SK-N-SH (cell line): ENCODE measurements at regions not wholly inside any gene's neighbourhood (a gene's known extent, or its start where the extent isn't known, plus 50 kb on each side); places are given as distances from the start of the nearest gene placed in this dataset.

Experiments
- CTCF ChIA-PET: fragments of 300-600, 350-600 bp; formaldehyde crosslinking; extraction: SDS; loops from one replicate; lab custom pipeline; 2021; lab: Yijun Ruan, JAX
- POLR2A ChIA-PET: fragments of 350-600 bp; sonication (Branson Sonifier 250); formaldehyde crosslinking; extraction: SDS; loops from one replicate; lab custom pipeline; 2020; ENCODE audit warnings: antibody characterized with exemption, inconsistent platforms; lab: Yijun Ruan, JAX
- DNase-seq: peaks from one replicate; pipeline ENCODE4 v3.0.0; 2012
- H2AFZ ChIP-seq: fragments of 200-600 bp; sonication (generic); 2 replicates; pipeline ENCODE4 v1.8.1; 2016; ENCODE audit warnings: antibody characterized with exemption, mild to moderate bottlenecking, low read depth
- H3F3A ChIP-seq: fragments of 200-600 bp; sonication (generic); replicated peaks from 2 replicates; pipeline ENCODE3; 2016; ENCODE audit warnings: antibody characterized with exemption, mild to moderate bottlenecking; ENCODE audit not compliant: insufficient read depth
- H3K27ac ChIP-seq, 2 experiments: fragments of 200-500 bp in 1 of 2; fragments of 200-600 bp in 1 of 2; sonication (Bioruptor generic) in 1 of 2; sonication (generic), shearing (Covaris generic) in 1 of 2; 2 replicates each; pipeline versions ENCODE4 v1.5.1 to v1.6.1; 2014 to 2016; ENCODE audit warnings: low read depth in 2 of 2, inconsistent platforms in 1 of 2, low read length in 1 of 2, mild to moderate bottlenecking in 1 of 2, mixed read lengths in 1 of 2
- H3K27me3 ChIP-seq: fragments of 200-600 bp; sonication (generic), shearing (Covaris generic); 2 replicates; pipeline ENCODE4 v1.6.1; 2016; ENCODE audit warnings: mixed run types; ENCODE audit not compliant: insufficient read depth
- H3K36me3 ChIP-seq, 2 experiments: fragments of 200-500 bp in 1 of 2; fragments of 200-600 bp in 1 of 2; sonication (Bioruptor generic) in 1 of 2; sonication (generic) in 1 of 2; replicated peaks in 1 of 2; 2 replicates each; pipeline versions ENCODE3 to v1.5.1; 2014 to 2016; ENCODE audit warnings: low read length in 1 of 2, mild to moderate bottlenecking in 1 of 2; ENCODE audit not compliant: insufficient read depth in 2 of 2, control insufficient read depth in 1 of 2
- H3K4me1 ChIP-seq, 2 experiments: fragments of 200-500 bp in 1 of 2; fragments of 200-600 bp in 1 of 2; sonication (Bioruptor generic) in 1 of 2; sonication (generic), shearing (Covaris generic) in 1 of 2; 2 replicates each; pipeline versions ENCODE4 v1.5.1 to v1.6.1; 2014 to 2016; ENCODE audit warnings: low read depth in 1 of 2, low read length in 1 of 2, mixed run types in 1 of 2; ENCODE audit not compliant: insufficient read depth in 2 of 2, control insufficient read depth in 1 of 2
- H3K4me2 ChIP-seq: fragments of 200-600 bp; sonication (generic), shearing (Covaris generic); 2 replicates; pipeline ENCODE4 v1.6.1; 2017; ENCODE audit warnings: mixed run types
- H3K4me3 ChIP-seq, 2 experiments: fragments of 200-500 bp in 1 of 2; fragments of 200-600 bp in 1 of 2; sonication (Bioruptor generic) in 1 of 2; sonication (generic), shearing (Covaris generic) in 1 of 2; 2 replicates each; pipeline versions ENCODE4 v1.5.1 to v1.8.1; 2014 to 2016; ENCODE audit warnings: low read depth in 2 of 2, inconsistent platforms in 1 of 2, low read length in 1 of 2, mild to moderate bottlenecking in 1 of 2, mixed read lengths in 1 of 2, moderate library complexity in 1 of 2
- H3K79me2 ChIP-seq: fragments of 200-600 bp; sonication (generic); 2 replicates; pipeline ENCODE4 v1.8.1; 2017; ENCODE audit warnings: mild to moderate bottlenecking; ENCODE audit not compliant: insufficient read depth
- H3K9ac ChIP-seq: fragments of 200-600 bp; sonication (generic); 2 replicates; pipeline ENCODE4 v1.6.1; 2017; ENCODE audit warnings: mixed run types
- H3K9me2 ChIP-seq: fragments of 200-600 bp; sonication (generic); 2 replicates; pipeline ENCODE4 v1.6.1; 2017; ENCODE audit warnings: mixed run types
- H3K9me3 ChIP-seq: fragments of 200-600 bp; sonication (generic); 2 replicates; pipeline ENCODE4 v1.6.1; 2017; ENCODE audit warnings: mixed run types, mild to moderate bottlenecking, moderate library complexity
- H4K20me1 ChIP-seq: fragments of 200-600 bp; sonication (generic); 2 replicates; pipeline ENCODE4 v1.6.1; 2017; ENCODE audit warnings: mild to moderate bottlenecking, mixed run types; ENCODE audit not compliant: insufficient read depth
- CTCF ChIP-seq: fragments of 200-600 bp; sonication (generic); IDR thresholded peaks from 2 replicates; pipeline ENCODE4 v1.6.1; 2017; ENCODE audit warnings: antibody characterized with exemption, mild to moderate bottlenecking, moderate library complexity
- FOSL2 ChIP-seq: IDR thresholded peaks from 2 replicates; pipeline ENCODE4 v1.4.0; 2012; ENCODE audit warnings: low read depth, mild to moderate bottlenecking, moderate library complexity, borderline replicate concordance
- FOXM1 ChIP-seq: IDR thresholded peaks from 2 replicates; pipeline ENCODE4 v1.4.0; 2012; ENCODE audit warnings: low read depth, mild to moderate bottlenecking
- GABPA ChIP-seq: IDR thresholded peaks from 2 replicates; pipeline ENCODE4 v1.4.0; 2012; ENCODE audit warnings: low read depth, mild to moderate bottlenecking
- GATA2 ChIP-seq: sonication (generic); formaldehyde crosslinking; IDR thresholded peaks from 2 replicates; pipeline ENCODE4 v1.5.0; 2020; ENCODE audit warnings: mild to moderate bottlenecking, missing genetic modification reagents
- IRF3 ChIP-seq: fragments of 150-350 bp; IDR thresholded peaks from 2 replicates; pipeline ENCODE4 v1.6.1; 2016; ENCODE audit warnings: mild to moderate bottlenecking, low read depth, low read length
- MXI1 ChIP-seq: IDR thresholded peaks from 2 replicates; pipeline ENCODE4 v1.6.1; 2012; ENCODE audit warnings: mild to moderate bottlenecking, low read depth, low read length, improper control_type of control experiment
- PBX3 ChIP-seq: IDR thresholded peaks from 2 replicates; pipeline ENCODE4; 2012
- POLR2AphosphoS5 ChIP-seq: IDR thresholded peaks from 2 replicates; pipeline ENCODE4 v1.6.1; 2012; ENCODE audit warnings: low read depth, low read length
- RAD21 ChIP-seq: IDR thresholded peaks from 2 replicates; pipeline ENCODE4 v1.6.1; 2012; ENCODE audit warnings: mild to moderate bottlenecking, low read length
- RCOR1 ChIP-seq: fragments of 150-350 bp; IDR thresholded peaks from 2 replicates; pipeline ENCODE4 v1.6.1; 2017; ENCODE audit warnings: antibody characterized with exemption, low read length
- REST ChIP-seq: IDR thresholded peaks from 2 replicates; pipeline ENCODE4 v1.6.1; 2012; ENCODE audit warnings: mild to moderate bottlenecking, low read depth, low read length, moderate library complexity
- RFX5 ChIP-seq: IDR thresholded peaks from 2 replicates; pipeline ENCODE4 v1.6.1; 2012; ENCODE audit warnings: mild to moderate bottlenecking, improper control_type of control experiment, low read length
- RXRA ChIP-seq: IDR thresholded peaks from 2 replicates; pipeline ENCODE4 v1.4.0; 2012; ENCODE audit warnings: low read depth, mild to moderate bottlenecking, borderline replicate concordance
- SMC3 ChIP-seq: IDR thresholded peaks from 2 replicates; pipeline ENCODE4 v1.6.1; 2012; ENCODE audit warnings: low read depth, low read length, improper control_type of control experiment
- TAF1 ChIP-seq: IDR thresholded peaks from 2 replicates; pipeline ENCODE4 v1.6.1; 2012; ENCODE audit warnings: low read depth, mild to moderate bottlenecking, low read length, moderate library complexity, borderline replicate concordance
- TCF12 ChIP-seq: IDR thresholded peaks from 2 replicates; pipeline ENCODE4 v1.4.0; 2012
- WGBS: methylation state at CpG from one replicate; pipeline ENCODE4 v1.1.6; 2017; ENCODE audit warnings: low lambda C conversion rate; 5-methylcytosine and 5-hydroxymethylcytosine counted together

- Histone ChIP-seq H3K4me3 (no peak overlapping the region), H3K9me2 (no peaks in the 10 kb centered on the region), H4K20me1 (no peaks in the 10 kb centered on the region), H3K27me3 (no peaks in the 10 kb centered on the region), H3K9ac (no peak overlapping the region), H3K79me2 (no peaks in the 10 kb centered on the region), H3K4me2 (no peak overlapping the region), H3K27ac (no peak overlapping the region), H3K9me3 (no peaks in the 10 kb centered on the region), H3K36me3 (no peaks in the 10 kb centered on the region), H2AFZ (no peak overlapping the region), H3K4me1 (no peaks in the 10 kb centered on the region), H3F3A (no peaks in the 10 kb centered on the region)
- WGBS: 42% methylated on average over 4 of the region's 5 CpGs
- ChIA-PET CTCF (interaction anchor here (0.6 to 2.4 kb wide), 24 partner anchors 9 to 755 kb away, joined by 3 to 22 read pairs (median 4); partner anchors contain the start of gene GABRA5), POLR2A (no interaction called here)
- no peak for DNase-seq
- no peak for TF ChIP-seq CTCF
- no peak for TF ChIP-seq TAF1
- TF ChIP-seq SMC3: no peak
- no peak for TF ChIP-seq RCOR1
- TF ChIP-seq RAD21: no peak
- no peak for TF ChIP-seq MXI1
- no peak for TF ChIP-seq GABPA
- TF ChIP-seq TCF12: no peak
- TF ChIP-seq RFX5: no peak
- no peak for TF ChIP-seq FOSL2
- TF ChIP-seq POLR2AphosphoS5: no peak
- TF ChIP-seq GATA2: no peak
- TF ChIP-seq PBX3: no peak
- TF ChIP-seq, all 33 proteins: peak for 0
Observed at GRCh38 chr15:26261413-26261812, 398.3 kb upstream of the ATP10A start.

GRCh38 chr15:26260517-26261133 lies 397.5 kb upstream of the ATP10A start:
- Histone ChIP-seq H3F3A (no peaks in the 10 kb centered on the region), H3K4me3 (no peak overlapping the region; a peak in 1 of 4 replicates), H3K36me3 (no peaks in the 10 kb centered on the region), H4K20me1 (no peaks in the 10 kb centered on the region), H3K79me2 (no peaks in the 10 kb centered on the region), H3K4me1 (no peaks in the 10 kb centered on the region), H3K9ac (no peak overlapping the region), H3K27me3 (no peaks in the 10 kb centered on the region), H2AFZ (no peak overlapping the region), H3K27ac (no peak overlapping the region), H3K4me2 (no peak overlapping the region), H3K9me3 (no peaks in the 10 kb centered on the region), H3K9me2 (no peaks in the 10 kb centered on the region)
- ChIA-PET CTCF (interaction anchor here (0.6 to 2.4 kb wide), 41 partner anchors 10 to 756 kb away, joined by 3 to 22 read pairs (median 4); partner anchors contain the start of gene GABRA5), POLR2A (no interaction called here)
- WGBS: 32% methylated on average over 17 of the region's 17 CpGs
- peak; percentile 59 for DNase-seq
- TF ChIP-seq IRF3: no peak
- TF ChIP-seq CTCF: peak; percentile 48
- TF ChIP-seq REST: no peak
- no peak for TF ChIP-seq RXRA
- TF ChIP-seq FOXM1: no peak
